Neural cell (in vitro differentiated cells): ENCODE measurements at regions not wholly inside any gene's neighbourhood (a gene's known extent, or its start where the extent isn't known, plus 50 kb on each side); places are given as distances from the start of the nearest gene placed in this dataset.

Source experiments
- EZH2 ChIP-seq: fragments of 200-600, 300-800 bp; shearing (Covaris generic), sonication (generic); IDR thresholded peaks from 2 replicates; pipeline ENCODE4 v1.6.1; 2014; ENCODE audit warnings: antibody characterized with exemption, low read length, borderline replicate concordance, mild to moderate bottlenecking; ENCODE audit not compliant: insufficient read depth, poor library complexity, severe bottlenecking
- POLR2AphosphoS5 ChIP-seq: IDR thresholded peaks from 2 replicates; pipeline ENCODE4 v1.6.1; 2012
- RAD21 ChIP-seq: fragments of 450-650 bp; conservative IDR thresholded peaks from 2 replicates; pipeline ENCODE4 v1.6.1; 2014; ENCODE audit warnings: antibody characterized with exemption, mild to moderate bottlenecking, moderate library complexity
- SMC3 ChIP-seq: fragments of 450-650 bp; conservative IDR thresholded peaks from 2 replicates; pipeline ENCODE4 v1.6.1; 2014; ENCODE audit warnings: antibody characterized with exemption, mild to moderate bottlenecking, moderate library complexity; ENCODE audit not compliant: poor library complexity
- TAF1 ChIP-seq: IDR thresholded peaks from 2 replicates; pipeline ENCODE4 v1.6.1; 2012; ENCODE audit warnings: low read depth
- TF ChIP-seq, protein P1 (sequence below): fragments of 450-650 bp; IDR thresholded peaks from 2 replicates; pipeline ENCODE4 v1.5.1; 2014; ENCODE audit warnings: antibody characterized with exemption, mild to moderate bottlenecking, moderate library complexity; ENCODE audit not compliant: poor library complexity, severe bottlenecking

DNA sequence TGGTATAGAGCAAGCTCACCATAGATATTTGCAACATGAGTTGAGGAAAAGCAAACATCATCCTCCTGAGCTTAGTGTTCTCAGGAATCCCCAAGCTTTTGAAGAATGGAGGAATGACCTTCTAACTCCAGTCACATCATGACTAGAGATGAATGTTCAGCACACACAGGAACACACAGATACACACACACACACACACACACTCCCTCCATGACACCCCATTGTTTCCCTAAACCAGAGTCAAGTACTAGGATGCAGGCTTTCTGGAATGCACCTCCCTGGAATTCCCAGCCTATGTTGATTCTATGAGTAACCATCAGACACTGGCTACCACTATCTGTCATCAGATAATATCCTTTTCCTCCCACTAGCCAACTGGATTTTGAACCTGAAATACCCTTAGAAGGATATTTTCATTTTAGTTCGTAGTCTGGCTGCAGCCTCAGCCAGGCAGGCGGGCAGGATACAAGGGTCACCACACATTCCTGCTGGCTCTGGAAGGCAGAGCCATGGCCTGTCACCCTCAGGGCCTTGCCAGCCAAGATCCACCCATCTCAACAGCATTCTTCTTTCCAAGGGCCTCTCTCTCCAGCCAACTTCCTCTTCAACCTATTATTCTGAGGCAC, 162.4 kb downstream of the FOXO1 start:
- TF ChIP-seq, protein P1, sequence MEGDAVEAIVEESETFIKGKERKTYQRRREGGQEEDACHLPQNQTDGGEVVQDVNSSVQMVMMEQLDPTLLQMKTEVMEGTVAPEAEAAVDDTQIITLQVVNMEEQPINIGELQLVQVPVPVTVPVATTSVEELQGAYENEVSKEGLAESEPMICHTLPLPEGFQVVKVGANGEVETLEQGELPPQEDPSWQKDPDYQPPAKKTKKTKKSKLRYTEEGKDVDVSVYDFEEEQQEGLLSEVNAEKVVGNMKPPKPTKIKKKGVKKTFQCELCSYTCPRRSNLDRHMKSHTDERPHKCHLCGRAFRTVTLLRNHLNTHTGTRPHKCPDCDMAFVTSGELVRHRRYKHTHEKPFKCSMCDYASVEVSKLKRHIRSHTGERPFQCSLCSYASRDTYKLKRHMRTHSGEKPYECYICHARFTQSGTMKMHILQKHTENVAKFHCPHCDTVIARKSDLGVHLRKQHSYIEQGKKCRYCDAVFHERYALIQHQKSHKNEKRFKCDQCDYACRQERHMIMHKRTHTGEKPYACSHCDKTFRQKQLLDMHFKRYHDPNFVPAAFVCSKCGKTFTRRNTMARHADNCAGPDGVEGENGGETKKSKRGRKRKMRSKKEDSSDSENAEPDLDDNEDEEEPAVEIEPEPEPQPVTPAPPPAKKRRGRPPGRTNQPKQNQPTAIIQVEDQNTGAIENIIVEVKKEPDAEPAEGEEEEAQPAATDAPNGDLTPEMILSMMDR: no peak
- TF ChIP-seq TAF1 (no peak), POLR2AphosphoS5 (no peak), EZH2 (no peak), SMC3 (no peak), RAD21 (no peak)
